Activated naive CD8-positive, alpha-beta T cell (primary cell): ENCODE measurements at regions not wholly inside any gene's neighbourhood (a gene's known extent, or its start where the extent isn't known, plus 50 kb on each side); places are given as distances from the start of the nearest gene placed in this dataset.

Experiments
- H3K27ac Mint-ChIP-seq: one replicate; pipeline ENCODE4 v1.8.0; 2021; ENCODE audit warnings: mixed read lengths
- H3K27me3 Mint-ChIP-seq: one replicate; pipeline ENCODE4 v1.8.0; 2021; ENCODE audit warnings: mixed read lengths
- H3K36me3 Mint-ChIP-seq: one replicate; pipeline ENCODE4 v1.8.0; 2021; ENCODE audit warnings: mixed read lengths
- H3K4me1 Mint-ChIP-seq: one replicate; pipeline ENCODE4 v1.8.0; 2021; ENCODE audit warnings: low read depth, mixed read lengths
- H3K4me3 Mint-ChIP-seq: one replicate; pipeline ENCODE4 v1.8.0; 2021; ENCODE audit warnings: mild to moderate bottlenecking, mixed read lengths
- H3K9me3 Mint-ChIP-seq: one replicate; pipeline ENCODE4 v1.8.0; 2021; ENCODE audit warnings: low read depth, mixed read lengths

GRCh38 chr2:100650151-100650550 lies 87.4 kb downstream of the PDCL3 start:
- Mint-ChIP-seq H3K9me3 (no peaks in the 10 kb centered on the region), H3K4me3 (peak overlapping the region; percentile 42), H3K36me3 (no peaks in the 10 kb centered on the region), H3K4me1 (peaks cover 59% of the 10 kb centered on the region), H3K27ac (peak overlapping the region; percentile 61), H3K27me3 (no peaks in the 10 kb centered on the region)

DNA sequence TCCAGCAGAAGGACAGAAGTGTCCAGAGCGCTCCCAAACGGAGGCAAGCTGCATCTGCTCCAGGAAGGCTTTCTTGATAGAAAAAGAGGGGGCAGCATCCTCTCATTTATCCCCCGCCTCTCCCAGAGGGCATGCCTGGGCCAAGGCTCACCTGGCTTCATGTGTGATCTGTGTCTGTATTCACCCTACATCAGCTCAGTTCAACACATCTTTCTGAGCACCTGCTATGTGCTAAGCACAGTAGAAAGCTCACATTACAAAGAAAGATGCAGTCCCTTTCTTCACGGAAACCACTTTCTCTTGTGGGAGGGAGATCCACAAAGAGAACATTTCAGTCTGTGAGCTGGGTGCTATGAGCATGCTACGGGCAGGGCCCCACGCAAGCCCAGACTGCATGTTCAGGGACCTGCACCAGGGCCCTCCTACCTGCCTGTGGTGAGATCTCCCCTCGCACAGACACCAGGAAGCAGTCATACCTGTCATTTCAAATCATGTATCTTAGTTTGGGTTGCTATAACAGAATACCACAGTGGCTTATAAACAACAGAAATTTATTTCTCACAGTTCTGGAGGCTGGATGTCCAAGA lies 90.7 kb downstream of the PDCL3 start:
- Mint-ChIP-seq H3K36me3 (no peaks in the 10 kb centered on the region), H3K9me3 (no peaks in the 10 kb centered on the region), H3K4me3 (no peak overlapping the region), H3K27ac (peak overlapping the region; percentile 28), H3K27me3 (no peaks in the 10 kb centered on the region), H3K4me1 (peaks cover 50% of the 10 kb centered on the region)

DNA sequence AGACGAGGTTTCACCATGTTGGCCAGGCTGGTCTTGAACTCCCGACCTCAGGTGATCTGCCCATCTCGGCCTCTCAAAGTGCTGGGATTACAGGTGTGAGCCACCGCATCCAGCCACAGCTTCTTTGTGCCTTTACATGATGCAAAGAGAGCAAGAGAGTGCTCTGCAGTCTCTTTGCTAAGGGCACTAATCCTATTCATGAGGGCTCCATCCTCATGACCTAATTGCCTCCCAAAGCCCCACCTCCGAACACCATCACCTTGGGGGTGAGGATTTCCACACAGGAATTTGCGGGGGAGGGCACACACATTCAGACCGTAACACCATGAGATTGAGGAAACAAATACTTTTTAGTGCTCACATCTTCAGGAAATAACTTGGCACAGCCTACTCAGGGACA lies 91.8 kb downstream of the PDCL3 start:
- H3K9me3 Mint-ChIP-seq = no peaks in the 10 kb centered on the region
- no peaks in the 10 kb centered on the region for H3K36me3 Mint-ChIP-seq
- no peak overlapping the region for H3K27ac Mint-ChIP-seq
- no peak overlapping the region for H3K4me3 Mint-ChIP-seq
- H3K4me1 Mint-ChIP-seq = peaks cover 44% of the 10 kb centered on the region
- no peaks in the 10 kb centered on the region for H3K27me3 Mint-ChIP-seq

GRCh38 chr2:100655446-100655845 lies 92.7 kb downstream of the PDCL3 start:
- no peaks in the 10 kb centered on the region for H3K9me3 Mint-ChIP-seq

GRCh38 chr2:100655936-100656534 lies 93.2 kb downstream of the PDCL3 start:
- Mint-ChIP-seq H3K27me3 (peaks cover 3% of the 10 kb centered on the region), H3K36me3 (peaks cover 2% of the 10 kb centered on the region), H3K9me3 (no peaks in the 10 kb centered on the region), H3K4me3 (no peak overlapping the region), H3K27ac (no peak overlapping the region), H3K4me1 (peaks cover 30% of the 10 kb centered on the region)

More at GRCh38 chr2:100655446-100655845, 92.7 kb downstream of the PDCL3 start:
- Mint-ChIP-seq H3K27ac (no peak overlapping the region), H3K27me3 (peaks cover 3% of the 10 kb centered on the region), H3K4me1 (peaks cover 36% of the 10 kb centered on the region), H3K36me3 (peaks cover under 1% of the 10 kb centered on the region), H3K4me3 (no peak overlapping the region)

- H3K9me3 Mint-ChIP-seq = no peaks in the 10 kb centered on the region
- H3K36me3 Mint-ChIP-seq = peaks cover 2% of the 10 kb centered on the region
- H3K4me1 Mint-ChIP-seq = peaks cover 13% of the 10 kb centered on the region
- peaks cover 3% of the 10 kb centered on the region for H3K27me3 Mint-ChIP-seq
- H3K27ac Mint-ChIP-seq = no peak overlapping the region
- H3K4me3 Mint-ChIP-seq = no peak overlapping the region
Observed at GRCh38 chr2:100658017-100658416, 95.2 kb downstream of the PDCL3 start.

- H3K9me3 Mint-ChIP-seq = no peaks in the 10 kb centered on the region
- no peak overlapping the region for H3K27ac Mint-ChIP-seq
- no peaks in the 10 kb centered on the region for H3K4me1 Mint-ChIP-seq
- peaks cover 2% of the 10 kb centered on the region for H3K36me3 Mint-ChIP-seq
- no peak overlapping the region for H3K4me3 Mint-ChIP-seq
- H3K27me3 Mint-ChIP-seq = peaks cover 3% of the 10 kb centered on the region
Observed at GRCh38 chr2:100660851-100661584, 98.2 kb downstream of the PDCL3 start.

DNA sequence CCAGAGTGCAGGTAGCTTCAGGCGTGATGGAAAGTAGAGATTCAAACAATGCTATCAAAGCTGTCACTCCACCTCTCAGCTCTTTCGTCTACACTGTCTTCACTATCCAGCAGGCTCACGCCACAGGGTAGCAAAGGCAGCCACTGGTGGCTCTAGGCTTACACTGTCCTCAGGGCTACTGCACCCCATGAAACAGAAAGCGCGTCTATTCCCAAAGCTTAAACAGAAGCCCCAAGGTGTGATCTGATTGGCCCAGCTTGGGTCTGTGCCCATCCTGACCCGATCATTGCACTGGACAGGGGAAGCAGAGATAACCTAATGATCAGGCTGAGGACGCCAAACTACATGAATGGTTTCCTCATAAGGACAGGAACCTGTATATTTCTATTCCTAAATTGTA lies 100.1 kb downstream of the PDCL3 start:
- Mint-ChIP-seq H3K4me1 (peaks cover under 1% of the 10 kb centered on the region), H3K36me3 (peaks cover 2% of the 10 kb centered on the region), H3K4me3 (no peak overlapping the region), H3K27ac (no peak overlapping the region), H3K9me3 (no peaks in the 10 kb centered on the region), H3K27me3 (peaks cover 3% of the 10 kb centered on the region)

- Mint-ChIP-seq H3K4me3 (no peak overlapping the region), H3K9me3 (no peaks in the 10 kb centered on the region), H3K27ac (no peak overlapping the region), H3K27me3 (peaks cover 3% of the 10 kb centered on the region), H3K36me3 (peaks cover 2% of the 10 kb centered on the region), H3K4me1 (peaks cover 9% of the 10 kb centered on the region)
Observed at GRCh38 chr2:100664021-100664755, 101.4 kb downstream of the PDCL3 start.

DNA sequence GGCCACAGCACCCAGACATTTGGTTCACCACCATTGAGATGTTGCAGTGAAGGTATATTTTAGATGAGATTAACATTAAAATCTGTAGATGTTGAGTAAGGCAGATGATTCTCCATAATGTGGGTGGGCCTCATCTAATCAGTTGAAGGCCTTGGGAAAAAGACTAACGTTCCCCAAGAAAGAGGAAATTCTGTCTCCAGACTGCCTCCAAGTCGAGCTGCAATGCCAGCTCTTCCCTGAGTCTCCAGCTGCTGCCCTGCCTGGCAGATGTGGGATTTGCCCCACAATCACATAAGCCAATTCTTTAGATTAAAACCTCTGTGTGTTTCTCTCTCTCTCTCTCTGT lies 101.9 kb downstream of the PDCL3 start:
- no peak overlapping the region for H3K4me3 Mint-ChIP-seq
- no peak overlapping the region for H3K27ac Mint-ChIP-seq
- peaks cover 2% of the 10 kb centered on the region for H3K36me3 Mint-ChIP-seq
- H3K4me1 Mint-ChIP-seq = peaks cover 9% of the 10 kb centered on the region
- no peaks in the 10 kb centered on the region for H3K9me3 Mint-ChIP-seq
- H3K27me3 Mint-ChIP-seq = peaks cover 3% of the 10 kb centered on the region

DNA sequence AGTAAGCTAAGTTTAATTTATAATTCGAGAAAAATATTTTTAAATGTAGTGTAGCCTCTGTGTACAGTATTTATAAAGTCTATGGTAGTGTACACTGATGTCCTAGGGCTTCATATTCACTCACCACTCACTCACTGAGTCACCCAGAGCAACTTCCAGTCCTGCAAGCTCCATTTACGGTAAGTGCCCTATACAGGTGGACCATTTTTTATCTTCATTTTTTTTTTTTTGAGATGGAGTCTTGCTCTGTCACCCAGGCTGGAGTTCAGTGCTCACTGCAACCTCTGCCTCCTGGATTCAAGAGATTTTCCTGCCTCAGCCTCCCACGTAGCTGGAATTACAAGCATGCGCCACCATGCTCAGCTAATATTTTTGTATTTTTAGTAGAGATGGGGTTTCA lies 104.2 kb downstream of the PDCL3 start:
- no peak overlapping the region for H3K27ac Mint-ChIP-seq
- no peak overlapping the region for H3K4me3 Mint-ChIP-seq

GRCh38 chr2:100667801-100668200 lies 105.0 kb downstream of the PDCL3 start:
- Mint-ChIP-seq H3K27ac (no peak overlapping the region), H3K36me3 (no peaks in the 10 kb centered on the region), H3K27me3 (no peaks in the 10 kb centered on the region), H3K9me3 (no peaks in the 10 kb centered on the region), H3K4me1 (peaks cover 9% of the 10 kb centered on the region), H3K4me3 (no peak overlapping the region)

More for the DNA sequence above, 104.2 kb downstream of the PDCL3 start:
- Mint-ChIP-seq H3K4me1 (peaks cover 9% of the 10 kb centered on the region), H3K27me3 (no peaks in the 10 kb centered on the region), H3K36me3 (no peaks in the 10 kb centered on the region), H3K9me3 (no peaks in the 10 kb centered on the region)

GRCh38 chr2:100670232-100670631 lies 107.4 kb downstream of the PDCL3 start:
- H3K4me1 Mint-ChIP-seq = peaks cover 9% of the 10 kb centered on the region
- no peaks in the 10 kb centered on the region for H3K36me3 Mint-ChIP-seq
- H3K27ac Mint-ChIP-seq = no peak overlapping the region
- no peaks in the 10 kb centered on the region for H3K9me3 Mint-ChIP-seq
- H3K4me3 Mint-ChIP-seq = no peak overlapping the region
- no peaks in the 10 kb centered on the region for H3K27me3 Mint-ChIP-seq

- Mint-ChIP-seq H3K9me3 (no peaks in the 10 kb centered on the region), H3K36me3 (no peaks in the 10 kb centered on the region), H3K4me3 (no peak overlapping the region), H3K27me3 (no peaks in the 10 kb centered on the region), H3K27ac (no peak overlapping the region), H3K4me1 (peaks cover 6% of the 10 kb centered on the region)
Observed at GRCh38 chr2:100673115-100673514, 110.3 kb downstream of the PDCL3 start.
